OCI-LY3 (cell line): ENCODE measurements at regions not wholly inside any gene's neighbourhood (a gene's known extent, or its start where the extent isn't known, plus 50 kb on each side); places are given as distances from the start of the nearest gene placed in this dataset.

Experiments used
- CTCF ChIP-seq: fragments of 200-600, 300-600 bp; sonication (generic); IDR thresholded peaks from 2 replicates; pipeline ENCODE4 v1.5.1; 2014; ENCODE audit warnings: antibody characterized with exemption, low read length, low read depth
- EZH2phosphoT487 ChIP-seq: fragments of 200-600 bp; shearing (Covaris generic); IDR thresholded peaks from 2 replicates; pipeline ENCODE4 v1.6.1; 2018; ENCODE audit warnings: antibody characterized with exemption, mixed run types, low read depth

DNA sequence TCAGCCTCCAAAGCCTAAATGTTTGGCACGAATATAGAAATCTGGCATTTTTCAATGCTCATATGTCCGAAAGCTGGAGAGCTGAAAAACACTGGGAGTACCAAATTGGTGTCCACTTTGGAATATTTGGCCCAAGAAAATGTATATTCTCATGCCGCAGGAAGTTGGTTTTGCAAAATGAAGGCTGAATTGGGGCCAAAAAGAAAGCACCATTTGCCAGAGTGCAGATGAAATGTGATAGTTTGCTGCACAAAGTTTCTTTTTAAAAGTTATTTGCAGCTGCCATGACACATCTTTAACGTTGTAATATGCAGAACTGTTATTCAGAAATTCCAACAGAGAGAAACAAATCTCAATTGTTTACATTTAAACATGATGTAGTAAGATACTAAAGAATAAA is 124.2 kb upstream of the LYPLAL1 start:
- TF ChIP-seq CTCF, result no peak
- TF ChIP-seq EZH2phosphoT487, result no peak
